ENCODE measurements at regions not wholly inside any gene's neighbourhood (a gene's known extent, or its start where the extent isn't known, plus 50 kb on each side); places are given as distances from the start of the nearest gene placed in this dataset.

- no peak for DNase-seq
These were observed 316.8 kb downstream of the PIK3C3 start for GRCh38 chr18:42271647-42272414.

GRCh38 chr18:42274488-42275137 is 319.6 kb downstream of the PIK3C3 start:
- DNase-seq: no peak

- no peak for DNase-seq
These were observed 320.1 kb downstream of the PIK3C3 start for GRCh38 chr18:42275138-42275535.

GRCh38 chr18:42275949-42276730 is 321.1 kb downstream of the PIK3C3 start:
- DNase-seq: no peak

GRCh38 chr18:42281124-42281523 is 326.1 kb downstream of the PIK3C3 start:
- DNase-seq: no peak

GRCh38 chr18:42281851-42282250 is 326.8 kb downstream of the PIK3C3 start:
- no peak for DNase-seq

GRCh38 chr18:42287047-42287446 is 332.0 kb downstream of the PIK3C3 start:
- no peak for DNase-seq

GRCh38 chr18:42288129-42288528 is 333.1 kb downstream of the PIK3C3 start:
- DNase-seq: no peak

GRCh38 chr18:42289526-42289925 is 334.5 kb downstream of the PIK3C3 start:
- DNase-seq: no peak

- DNase-seq: no peak
These were observed 335.6 kb downstream of the PIK3C3 start for GRCh38 chr18:42290318-42291307.

GRCh38 chr18:42292654-42293053 is 337.6 kb downstream of the PIK3C3 start:
- DNase-seq: no peak

- no peak for DNase-seq
These were observed 341.2 kb downstream of the PIK3C3 start for GRCh38 chr18:42296192-42296591.

- DNase-seq: no peak
These were observed 341.7 kb downstream of the PIK3C3 start for GRCh38 chr18:42296723-42297122.

- DNase-seq: peak; percentile 76
These were observed 344.0 kb downstream of the PIK3C3 start for GRCh38 chr18:42298759-42299675.

- no peak for DNase-seq
These were observed 351.0 kb downstream of the PIK3C3 start for GRCh38 chr18:42305869-42306593.

- DNase-seq: no peak
These were observed 351.6 kb downstream of the PIK3C3 start for GRCh38 chr18:42306594-42306980.

- DNase-seq: no peak
These were observed 355.9 kb downstream of the PIK3C3 start for GRCh38 chr18:42310956-42311355.

GRCh38 chr18:42326752-42327151 is 371.7 kb downstream of the PIK3C3 start:
- no peak for DNase-seq

GRCh38 chr18:42328931-42329330 is 373.9 kb downstream of the PIK3C3 start:
- no peak for DNase-seq

- no peak for DNase-seq
These were observed 375.3 kb downstream of the PIK3C3 start for GRCh38 chr18:42330296-42330695.

GRCh38 chr18:42333558-42333957 is 378.5 kb downstream of the PIK3C3 start:
- no peak for DNase-seq
